SJSA1 (cell line): ENCODE measurements at regions not wholly inside any gene's neighbourhood (a gene's known extent, or its start where the extent isn't known, plus 50 kb on each side); places are given as distances from the start of the nearest gene placed in this dataset.

ENCODE experiments used
- DNase-seq, 2 experiments: peaks; one replicate each; pipeline ENCODE4 v3.0.0-alpha.2; 2015 to 2020; ENCODE audit warnings: low spot score in 2 of 2, low read depth in 1 of 2
- H3K27ac ChIP-seq: fragments of 250-450 bp; sonication (Bioruptor Pico); 2 replicates; pipeline ENCODE4 v1.5.1; 2020; ENCODE audit warnings: mild to moderate bottlenecking, moderate library complexity
- H3K27me3 ChIP-seq: fragments of 250-450 bp; sonication (Bioruptor Pico); replicated peaks from 2 replicates; pipeline ENCODE4 v1.5.1; 2020; ENCODE audit warnings: mild to moderate bottlenecking, moderate library complexity
- H3K36me3 ChIP-seq: fragments of 250-450 bp; sonication (Bioruptor Pico); 2 replicates; pipeline ENCODE4 v1.5.1; 2020; ENCODE audit warnings: mild to moderate bottlenecking
- H3K4me1 ChIP-seq: fragments of 250-450 bp; sonication (Bioruptor Pico); replicated peaks from 2 replicates; pipeline ENCODE4 v1.6.1; 2021; ENCODE audit warnings: mild to moderate bottlenecking
- H3K4me3 ChIP-seq: fragments of 250-450 bp; sonication (Bioruptor Pico); 2 replicates; pipeline ENCODE4 v1.5.1; 2020; ENCODE audit warnings: mild to moderate bottlenecking
- H3K9me3 ChIP-seq: fragments of 250-450 bp; sonication (Bioruptor Pico); replicated peaks from 2 replicates; pipeline ENCODE4 v1.5.1; 2020; ENCODE audit warnings: mild to moderate bottlenecking

DNA sequence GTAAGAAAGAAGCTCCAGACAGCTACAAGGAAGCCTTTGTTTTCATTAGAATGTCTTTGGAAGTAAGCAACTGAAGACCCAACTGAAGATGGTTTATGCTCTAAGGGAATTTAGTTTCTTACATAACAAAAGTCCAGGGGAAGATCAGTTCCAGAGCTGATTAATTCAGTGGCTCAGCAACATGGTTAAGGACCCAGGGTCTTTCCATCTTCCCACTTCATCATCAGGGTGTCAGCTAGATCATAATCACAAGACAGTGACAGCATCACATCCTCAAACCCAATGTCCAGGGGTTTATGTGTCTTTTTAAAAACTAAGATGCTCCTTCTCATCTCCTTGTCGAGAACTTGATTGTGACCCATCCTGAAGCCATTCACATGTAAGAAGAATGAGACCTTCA, 119.7 kb upstream of the PRDM1 start:
- no peak for DNase-seq
- H3K4me1 ChIP-seq = peaks cover 13% of the 10 kb centered on the region
- no peak overlapping the region for H3K27ac ChIP-seq
- H3K9me3 ChIP-seq = no peaks in the 10 kb centered on the region
- no peaks in the 10 kb centered on the region for H3K36me3 ChIP-seq
- H3K27me3 ChIP-seq = no peaks in the 10 kb centered on the region
- H3K4me3 ChIP-seq = no peak overlapping the region

DNA sequence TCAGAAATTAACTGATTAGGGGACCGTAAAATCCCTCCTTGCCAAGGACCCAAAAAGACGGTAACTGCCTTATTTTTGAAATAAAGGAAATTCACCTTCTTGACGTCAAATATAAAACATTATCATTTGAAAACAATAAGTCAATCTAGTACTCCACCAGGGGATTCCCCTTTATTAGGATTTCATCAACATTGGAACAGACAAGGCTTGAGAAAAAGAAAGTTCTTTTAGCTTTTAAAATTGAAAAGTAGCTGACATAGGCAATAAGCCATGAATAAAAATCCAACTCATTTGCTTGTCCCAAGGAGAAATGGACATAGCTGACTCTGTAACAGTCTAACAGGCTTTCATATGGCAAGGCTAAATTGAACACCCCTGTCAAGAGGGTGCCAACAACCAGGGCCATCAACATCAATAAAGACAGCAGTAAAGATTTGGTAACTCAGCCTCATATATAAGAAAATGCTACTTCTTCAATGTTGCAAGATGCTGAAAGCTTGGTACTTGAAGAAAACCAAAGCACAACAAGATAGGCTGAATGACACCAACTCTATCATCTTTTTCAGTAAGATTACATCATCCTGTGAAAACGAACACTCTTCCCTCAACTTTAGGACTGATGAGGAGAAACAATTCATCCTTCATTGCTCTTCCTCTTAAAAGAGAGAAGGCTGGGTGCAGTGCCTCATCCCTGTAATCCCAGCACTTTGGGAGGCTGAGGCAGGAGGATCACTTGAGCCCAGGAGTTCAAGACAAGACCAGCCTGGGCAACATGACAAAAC, 121.0 kb upstream of the PRDM1 start:
- Histone ChIP-seq H3K4me3 (no peak overlapping the region), H3K27ac (no peak overlapping the region)
- no peak for DNase-seq

DNA sequence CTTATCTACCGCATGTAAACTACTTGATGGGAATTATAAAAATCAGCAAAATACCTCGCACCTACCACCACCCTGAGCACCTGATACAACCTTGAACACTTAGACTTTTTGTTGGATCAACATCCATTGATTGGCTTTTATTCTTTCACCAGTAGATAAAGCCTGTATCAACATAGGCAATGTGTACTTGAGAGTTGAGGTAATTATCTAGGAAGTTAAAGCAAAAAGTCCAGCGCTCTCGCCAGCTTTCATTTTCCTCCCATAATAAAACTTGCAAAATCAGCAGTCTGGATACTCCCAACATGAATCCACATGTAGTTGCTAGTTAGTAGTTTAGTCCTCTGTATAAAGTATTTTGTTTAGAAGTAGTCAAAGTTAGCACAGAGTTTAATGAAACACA, 132.0 kb upstream of the PRDM1 start:
- H3K27ac ChIP-seq = no peak overlapping the region
- H3K9me3 ChIP-seq = no peaks in the 10 kb centered on the region
- H3K27me3 ChIP-seq = no peaks in the 10 kb centered on the region
- no peak for DNase-seq
- H3K4me1 ChIP-seq = no peaks in the 10 kb centered on the region
- no peaks in the 10 kb centered on the region for H3K36me3 ChIP-seq
- no peak overlapping the region for H3K4me3 ChIP-seq

More for the DNA sequence above, 121.0 kb upstream of the PRDM1 start:
- H3K27me3 ChIP-seq = no peaks in the 10 kb centered on the region
- H3K4me1 ChIP-seq = peaks cover 13% of the 10 kb centered on the region
- H3K9me3 ChIP-seq = no peaks in the 10 kb centered on the region
- no peaks in the 10 kb centered on the region for H3K36me3 ChIP-seq

DNA sequence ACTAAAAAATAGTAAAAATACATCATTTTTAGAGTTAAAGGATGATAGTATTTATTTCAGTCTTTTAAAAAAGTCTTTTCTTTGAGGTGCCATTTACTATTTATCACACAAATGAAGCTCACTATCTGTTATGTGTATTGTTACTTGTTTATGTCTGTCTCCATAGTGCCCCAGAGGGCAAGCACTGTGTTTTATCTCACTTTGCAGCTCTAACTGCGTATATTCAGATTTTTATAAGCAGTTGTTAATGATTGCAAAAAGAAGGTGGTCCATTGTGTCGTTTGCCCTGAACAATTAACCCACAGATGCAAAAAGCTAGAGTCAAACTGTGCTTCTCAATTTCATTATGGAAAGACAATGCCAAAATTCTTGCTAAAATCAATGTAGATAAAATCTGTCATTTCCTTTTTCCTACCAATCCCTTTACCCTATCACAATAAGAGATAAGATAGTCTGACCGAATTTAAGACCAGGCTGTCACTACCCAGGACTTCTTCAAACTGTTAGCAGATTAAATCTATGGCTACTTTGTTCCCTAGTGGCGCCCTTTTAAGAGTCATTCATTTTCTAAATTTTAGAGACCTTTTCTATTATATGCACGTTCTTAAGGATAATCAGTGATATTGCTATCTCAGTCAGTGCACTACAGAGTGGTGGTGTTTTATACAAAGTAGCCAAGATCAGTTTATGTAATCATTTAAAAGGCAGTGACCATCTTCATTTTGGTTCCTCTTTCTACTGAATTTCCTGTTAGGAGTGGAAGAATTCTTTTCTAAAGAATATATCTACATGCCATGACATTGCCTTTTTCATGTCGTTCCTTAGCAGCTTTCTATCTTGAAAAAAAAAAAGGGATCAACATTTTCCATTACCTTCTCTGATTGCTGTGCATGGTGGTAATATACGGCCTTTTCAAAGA, 133.1 kb upstream of the PRDM1 start:
- H3K27me3 ChIP-seq = no peaks in the 10 kb centered on the region
- H3K9me3 ChIP-seq = no peaks in the 10 kb centered on the region
- DNase-seq = no peak
- H3K4me3 ChIP-seq = no peak overlapping the region
- no peaks in the 10 kb centered on the region for H3K36me3 ChIP-seq
- H3K4me1 ChIP-seq = no peaks in the 10 kb centered on the region
- no peak overlapping the region for H3K27ac ChIP-seq

DNA sequence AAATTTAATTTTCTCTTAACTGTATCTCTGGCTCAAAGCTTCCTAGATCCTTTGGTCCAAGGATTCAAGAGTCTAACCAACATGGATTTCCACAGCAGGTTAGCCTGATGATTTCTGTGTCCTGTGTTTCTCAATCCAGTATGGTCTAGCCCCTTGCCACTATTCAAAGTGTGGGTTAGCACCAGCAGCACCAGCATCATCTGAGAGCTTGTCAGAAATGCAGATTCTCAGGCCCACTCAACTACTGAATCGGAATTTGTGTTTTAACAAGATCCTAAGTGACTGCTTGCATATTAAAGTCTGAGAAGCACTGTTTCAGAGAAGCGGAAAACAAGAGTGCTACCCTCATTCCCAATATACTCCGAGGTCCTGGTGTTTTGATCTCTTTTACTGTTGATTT, 133.8 kb upstream of the PRDM1 start:
- Histone ChIP-seq H3K27ac (no peak overlapping the region), H3K4me3 (no peak overlapping the region), H3K36me3 (no peaks in the 10 kb centered on the region), H3K9me3 (no peaks in the 10 kb centered on the region), H3K27me3 (no peaks in the 10 kb centered on the region), H3K4me1 (no peaks in the 10 kb centered on the region)
- no peak for DNase-seq

DNA sequence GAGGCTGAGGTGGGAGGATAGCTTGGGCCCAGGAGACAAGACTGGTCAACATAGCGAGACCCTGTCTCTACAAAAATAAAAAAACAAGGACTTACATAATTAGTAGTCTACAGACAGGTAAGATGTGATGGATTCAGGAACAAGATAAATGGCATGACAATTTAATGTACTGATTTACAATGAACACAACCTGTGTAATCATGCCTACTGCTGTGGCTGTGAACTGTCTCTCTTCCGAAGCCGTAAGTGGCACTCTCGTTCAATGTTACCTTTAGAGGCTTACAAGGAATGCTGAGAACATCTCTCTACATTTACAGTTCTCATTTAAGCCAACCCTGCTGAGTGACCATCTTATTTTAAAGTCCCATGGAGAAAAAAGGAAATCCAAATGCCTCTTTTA, 134.8 kb upstream of the PRDM1 start:
- no peak for DNase-seq
- Histone ChIP-seq H3K36me3 (no peaks in the 10 kb centered on the region), H3K4me3 (no peak overlapping the region), H3K27me3 (no peaks in the 10 kb centered on the region), H3K4me1 (no peaks in the 10 kb centered on the region), H3K9me3 (no peaks in the 10 kb centered on the region), H3K27ac (no peak overlapping the region)

DNA sequence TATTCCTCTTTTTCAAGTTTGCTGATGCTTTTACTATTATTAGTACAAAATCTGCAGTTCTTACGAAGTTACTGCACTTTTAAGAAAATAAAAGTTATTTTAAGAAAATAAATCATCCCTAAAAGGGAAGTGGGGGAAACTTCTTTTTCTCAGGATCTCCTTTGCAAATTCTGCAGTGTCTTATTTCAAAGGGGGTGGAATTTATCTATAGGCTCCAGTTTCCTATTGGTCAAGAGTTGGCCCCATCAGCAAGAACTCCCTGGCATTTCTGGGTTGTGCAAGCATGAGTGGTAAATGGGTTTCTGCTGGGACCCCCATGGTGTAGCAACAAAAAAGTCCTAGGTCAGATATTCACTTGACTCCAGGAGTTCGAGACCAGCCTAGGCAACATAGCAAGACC, 136.3 kb upstream of the PRDM1 start:
- Histone ChIP-seq H3K36me3 (no peaks in the 10 kb centered on the region), H3K4me3 (no peak overlapping the region), H3K27ac (no peak overlapping the region), H3K4me1 (no peaks in the 10 kb centered on the region), H3K27me3 (no peaks in the 10 kb centered on the region), H3K9me3 (no peaks in the 10 kb centered on the region)
- DNase-seq = no peak

DNA sequence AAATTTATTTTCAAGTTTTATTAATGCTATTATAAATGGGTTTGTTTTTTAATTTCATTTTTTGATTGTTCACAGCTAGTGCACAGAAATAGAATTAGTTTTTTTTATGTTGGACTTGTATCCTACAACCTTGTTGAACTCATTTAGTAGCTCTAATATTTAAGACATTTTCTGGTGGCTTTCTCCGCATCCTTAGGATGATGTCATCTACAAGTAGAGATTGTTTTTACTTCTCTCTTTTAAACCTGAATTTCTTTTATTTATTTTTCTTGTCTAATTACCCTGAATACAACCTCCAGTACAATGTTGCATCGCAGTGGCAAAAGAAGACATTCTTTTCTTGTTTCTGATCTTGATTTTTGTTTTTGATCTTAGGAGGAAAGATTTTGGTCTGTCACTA, 142.6 kb upstream of the PRDM1 start:
- Histone ChIP-seq H3K27me3 (no peaks in the 10 kb centered on the region), H3K36me3 (no peaks in the 10 kb centered on the region), H3K4me1 (no peaks in the 10 kb centered on the region), H3K4me3 (no peak overlapping the region), H3K9me3 (no peaks in the 10 kb centered on the region), H3K27ac (no peak overlapping the region)
- DNase-seq = no peak

DNA sequence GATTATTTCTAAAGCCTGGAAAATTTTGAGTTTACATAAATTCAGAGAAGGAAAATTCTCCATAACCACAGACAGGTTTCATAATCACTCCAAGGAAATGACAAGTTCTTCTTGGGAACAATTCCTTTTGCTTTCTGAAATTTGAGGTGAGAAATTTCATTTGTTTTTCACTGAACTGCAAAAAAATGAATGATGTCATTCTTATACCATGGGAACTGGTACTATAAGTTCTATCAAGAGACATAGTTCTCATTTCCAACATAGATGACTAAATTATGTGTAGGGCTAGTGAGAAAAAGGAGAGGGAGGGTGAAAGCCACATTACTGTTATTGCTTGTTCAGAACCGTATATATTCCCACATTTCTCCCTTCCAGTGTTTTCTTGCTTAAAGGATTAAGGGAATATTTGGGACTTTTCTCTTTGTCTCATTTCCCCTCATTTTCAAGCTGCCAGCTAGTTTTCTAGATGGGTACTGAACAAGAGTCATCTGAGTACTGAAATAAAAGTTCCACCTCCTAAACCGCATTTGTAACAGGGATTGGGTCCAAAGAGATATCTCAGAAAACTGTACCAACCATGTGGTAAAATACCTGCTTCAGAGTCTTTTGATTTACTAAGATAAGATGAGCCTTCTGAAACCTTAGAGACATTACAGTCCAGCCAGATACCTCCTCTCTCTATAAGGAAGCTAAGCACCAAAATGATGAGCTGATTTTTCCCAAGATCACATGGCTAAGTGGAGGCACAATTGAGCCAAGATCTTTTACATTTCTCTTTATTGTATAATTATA, 144.3 kb upstream of the PRDM1 start:
- H3K4me1 ChIP-seq = no peaks in the 10 kb centered on the region
- no peak overlapping the region for H3K27ac ChIP-seq
- H3K4me3 ChIP-seq = no peak overlapping the region
- DNase-seq = no peak
- H3K36me3 ChIP-seq = no peaks in the 10 kb centered on the region
- no peaks in the 10 kb centered on the region for H3K9me3 ChIP-seq
- no peaks in the 10 kb centered on the region for H3K27me3 ChIP-seq

DNA sequence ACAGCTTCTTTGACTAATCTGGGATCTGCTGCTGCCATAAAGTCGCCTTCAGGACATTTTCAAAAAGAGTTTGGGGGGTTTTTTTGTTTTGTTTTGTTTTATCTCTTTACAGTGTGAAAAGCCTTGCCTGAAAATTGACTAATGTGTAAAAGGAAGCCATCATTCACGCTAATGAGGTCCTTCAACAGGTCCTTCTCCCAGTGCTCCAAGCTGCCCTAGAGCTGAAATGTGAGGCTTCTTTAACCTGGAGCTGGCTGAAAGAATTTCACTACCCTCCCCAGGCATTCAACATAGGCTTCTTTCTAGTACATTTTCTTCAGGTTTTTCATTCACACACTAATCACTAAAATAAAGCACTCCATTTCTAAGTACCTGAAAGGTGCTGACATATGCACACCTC, 145.1 kb upstream of the PRDM1 start:
- Histone ChIP-seq H3K4me3 (no peak overlapping the region), H3K4me1 (no peaks in the 10 kb centered on the region), H3K36me3 (no peaks in the 10 kb centered on the region), H3K27ac (no peak overlapping the region), H3K9me3 (no peaks in the 10 kb centered on the region), H3K27me3 (no peaks in the 10 kb centered on the region)
- DNase-seq = no peak

DNA sequence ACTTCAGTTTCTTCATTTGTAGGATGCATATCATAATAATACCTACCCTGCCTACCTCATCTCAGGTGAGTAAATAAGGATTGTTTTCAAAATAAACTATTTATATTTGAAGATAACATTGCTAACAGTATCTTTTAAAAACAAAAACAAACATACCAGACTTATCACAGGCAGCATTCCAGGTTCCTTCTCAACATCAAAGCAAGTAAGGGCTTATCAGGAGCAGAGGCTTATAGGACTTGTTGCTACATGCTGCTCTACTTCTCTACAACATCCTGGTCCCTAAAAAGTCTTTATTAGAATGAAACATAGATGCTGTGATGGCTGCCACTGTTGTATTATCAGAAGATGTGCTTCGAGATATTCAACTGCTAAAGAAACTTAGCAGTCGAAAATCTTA, 149.2 kb upstream of the PRDM1 start:
- H3K27me3 ChIP-seq = no peaks in the 10 kb centered on the region
- DNase-seq = no peak
- no peaks in the 10 kb centered on the region for H3K4me1 ChIP-seq
- no peak overlapping the region for H3K27ac ChIP-seq
- H3K9me3 ChIP-seq = no peaks in the 10 kb centered on the region
- no peak overlapping the region for H3K4me3 ChIP-seq
- H3K36me3 ChIP-seq = no peaks in the 10 kb centered on the region

DNA sequence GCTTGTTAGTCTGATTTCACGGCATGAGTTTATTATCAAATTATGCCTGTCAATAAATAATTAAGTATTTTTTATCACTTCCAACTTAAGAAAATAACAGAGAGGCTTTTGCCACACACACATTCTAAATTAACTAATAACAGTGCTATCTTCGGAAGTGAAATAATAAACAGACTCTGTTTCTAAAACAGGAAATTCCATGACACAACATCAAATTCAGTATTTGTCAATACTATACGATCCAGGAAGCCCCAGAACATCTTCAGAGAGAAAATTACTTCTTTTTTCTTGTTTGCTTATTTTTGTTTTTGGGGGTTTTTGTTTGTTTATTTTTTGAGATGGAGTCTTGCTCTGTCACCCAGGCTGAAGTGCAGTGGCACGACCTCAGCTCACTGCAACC, 150.7 kb upstream of the PRDM1 start:
- Histone ChIP-seq H3K4me3 (no peak overlapping the region), H3K27ac (no peak overlapping the region), H3K9me3 (no peaks in the 10 kb centered on the region), H3K27me3 (no peaks in the 10 kb centered on the region), H3K36me3 (no peaks in the 10 kb centered on the region), H3K4me1 (no peaks in the 10 kb centered on the region)
- DNase-seq = no peak

DNA sequence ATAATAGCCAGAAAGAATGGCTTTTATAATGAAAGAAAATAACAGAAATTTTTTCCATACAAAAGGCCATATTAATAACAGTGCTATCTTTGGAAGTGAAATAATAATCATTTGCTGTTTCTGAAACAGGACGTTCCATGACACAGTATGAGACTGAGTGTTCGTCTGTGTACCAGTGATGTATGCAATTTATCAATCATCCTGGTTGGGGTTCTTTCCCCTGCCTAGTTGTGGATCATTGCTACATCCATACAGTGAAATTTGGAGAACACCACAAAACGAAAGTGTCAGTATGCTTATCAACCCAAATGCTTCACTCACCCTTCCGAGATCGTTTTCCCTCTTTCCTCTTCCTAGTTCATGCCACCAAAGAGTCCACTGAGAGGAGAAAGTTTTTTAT, 151.4 kb upstream of the PRDM1 start:
- no peak for DNase-seq
- Histone ChIP-seq H3K27ac (no peak overlapping the region), H3K9me3 (no peaks in the 10 kb centered on the region), H3K36me3 (no peaks in the 10 kb centered on the region), H3K27me3 (no peaks in the 10 kb centered on the region), H3K4me1 (no peaks in the 10 kb centered on the region), H3K4me3 (no peak overlapping the region)

DNA sequence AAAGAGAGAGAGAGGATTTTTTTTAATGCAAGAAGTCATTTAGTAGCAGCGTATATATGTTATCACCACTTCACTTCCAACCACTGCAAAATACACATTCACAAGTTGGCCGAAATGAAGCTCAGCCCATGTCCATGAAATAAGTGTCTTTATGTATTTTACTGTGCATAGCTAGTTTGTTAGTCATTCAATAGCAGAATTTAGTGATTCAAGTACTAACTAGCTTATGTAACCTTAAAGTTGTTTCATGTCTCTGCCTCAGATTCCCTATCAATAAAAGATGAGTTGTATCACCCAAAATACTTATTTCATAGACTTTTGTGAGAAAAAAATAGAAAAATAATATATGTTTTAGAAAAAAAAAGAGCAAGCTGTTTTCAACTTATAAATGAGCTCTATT, 153.7 kb upstream of the PRDM1 start:
- 0 out of 2 replicates have a peak, but pooled peaks cover 3% of the 10 kb centered on the region for H3K27me3 ChIP-seq
- H3K4me1 ChIP-seq = no peaks in the 10 kb centered on the region
- H3K27ac ChIP-seq = no peak overlapping the region
- H3K36me3 ChIP-seq = no peaks in the 10 kb centered on the region
- H3K4me3 ChIP-seq = no peak overlapping the region
- no peaks in the 10 kb centered on the region for H3K9me3 ChIP-seq
- DNase-seq = no peak
